SU-DHL-6 (cell line): ENCODE measurements at regions not wholly inside any gene's neighbourhood (a gene's known extent, or its start where the extent isn't known, plus 50 kb on each side); places are given as distances from the start of the nearest gene placed in this dataset.

Source experiments
- CTCF ChIP-seq: fragments of 200-600 bp; sonication (generic); IDR thresholded peaks from one replicate; pipeline ENCODE4 v1.5.1; 2017; ENCODE audit warnings: antibody characterized with exemption, mild to moderate bottlenecking, low read length, moderate library complexity; ENCODE audit not compliant: insufficient read depth, poor library complexity, severe bottlenecking
- EZH2phosphoT487 ChIP-seq: fragments of 200-600 bp; sonication (generic), shearing (Covaris generic); conservative IDR thresholded peaks from 2 replicates; pipeline ENCODE4 v1.6.1; 2018; ENCODE audit warnings: mild to moderate bottlenecking, antibody characterized with exemption, low read length, moderate library complexity, mixed read lengths

GRCh38 chr4:123034023-123034422 is 111.6 kb upstream of the NUDT6 start:
- TF ChIP-seq CTCF (no peak), EZH2phosphoT487 (no peak)
